Colonic mucosa (tissue), 4 donors: ENCODE measurements at regions not wholly inside any gene's neighbourhood (a gene's known extent, or its start where the extent isn't known, plus 50 kb on each side); places are given as distances from the start of the nearest gene placed in this dataset.

Experiments used
- DNase-seq: peaks from one replicate; pipeline ENCODE4 v3.0.0-alpha.2; 2020
- H3K27ac ChIP-seq: fragments of 200-600 bp; one replicate; pipeline ENCODE4 v1.8.0; 2021
- H3K27me3 ChIP-seq: fragments of 200-600 bp; one replicate; pipeline ENCODE4 v1.8.0; 2021
- H3K36me3 ChIP-seq: fragments of 200-600 bp; one replicate; pipeline ENCODE4 v1.8.0; 2021
- H3K4me1 ChIP-seq: fragments of 200-600 bp; one replicate; pipeline ENCODE4 v1.8.0; 2021; ENCODE audit warnings: mild to moderate bottlenecking
- H3K4me3 ChIP-seq: fragments of 200-600 bp; one replicate; pipeline ENCODE4 v1.8.0; 2021
- H3K9ac ChIP-seq, 2 donors: one replicate each; pipeline ENCODE4 v1.7.0; 2013; ENCODE audit warnings: control low read depth in 2 of 2, low read depth in 2 of 2, low read length in 2 of 2
- H3K9me3 ChIP-seq: fragments of 200-600 bp; one replicate; pipeline ENCODE4 v1.8.0; 2021
- intact Hi-C: fragments of 100-400 bp; cut with DNase I; formaldehyde crosslinking; loops from one replicate; pipeline ENCODE4 v1.14.1; 2022
- TF ChIP-seq, protein P1 (sequence below): fragments of 200-600 bp; IDR thresholded peaks from one replicate; pipeline ENCODE4 v1.8.0; 2022; ENCODE audit warnings: antibody characterized with exemption, mild to moderate bottlenecking
- donor health status: healthy.
- donor health status: DM: no; HTN: no; CAD: no.
- donor health status: DM: no; HTN: no; CAD: no.

DNA sequence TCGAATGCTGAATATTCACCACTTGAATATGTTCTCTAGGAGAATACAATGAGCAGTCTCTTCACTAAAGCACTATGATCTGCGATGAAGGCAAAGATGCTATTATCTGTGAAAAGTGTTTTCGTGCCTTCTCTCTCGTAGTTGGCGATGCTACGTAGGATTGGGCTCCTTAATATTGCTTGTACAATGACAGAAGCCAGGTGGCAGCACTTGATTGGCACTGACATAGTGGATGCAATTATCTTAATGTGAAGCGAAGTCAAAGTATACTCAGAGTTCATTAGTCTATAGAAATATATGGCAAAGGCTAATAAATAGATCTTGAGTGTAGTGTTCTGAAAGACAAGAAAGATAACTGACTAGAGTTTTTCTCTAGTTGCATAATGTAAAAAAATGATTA lies 1135.7 kb upstream of the AGA start:
- Histone ChIP-seq H3K9ac (no peak overlapping the region), H3K27me3 (no peaks in the 10 kb centered on the region), H3K4me3 (no peak overlapping the region), H3K36me3 (no peaks in the 10 kb centered on the region), H3K4me1 (no peaks in the 10 kb centered on the region), H3K27ac (no peak overlapping the region), H3K9me3 (no peaks in the 10 kb centered on the region)
- DNase-seq: no peak
- intact Hi-C loops: no loop called here
- TF ChIP-seq, protein P1, sequence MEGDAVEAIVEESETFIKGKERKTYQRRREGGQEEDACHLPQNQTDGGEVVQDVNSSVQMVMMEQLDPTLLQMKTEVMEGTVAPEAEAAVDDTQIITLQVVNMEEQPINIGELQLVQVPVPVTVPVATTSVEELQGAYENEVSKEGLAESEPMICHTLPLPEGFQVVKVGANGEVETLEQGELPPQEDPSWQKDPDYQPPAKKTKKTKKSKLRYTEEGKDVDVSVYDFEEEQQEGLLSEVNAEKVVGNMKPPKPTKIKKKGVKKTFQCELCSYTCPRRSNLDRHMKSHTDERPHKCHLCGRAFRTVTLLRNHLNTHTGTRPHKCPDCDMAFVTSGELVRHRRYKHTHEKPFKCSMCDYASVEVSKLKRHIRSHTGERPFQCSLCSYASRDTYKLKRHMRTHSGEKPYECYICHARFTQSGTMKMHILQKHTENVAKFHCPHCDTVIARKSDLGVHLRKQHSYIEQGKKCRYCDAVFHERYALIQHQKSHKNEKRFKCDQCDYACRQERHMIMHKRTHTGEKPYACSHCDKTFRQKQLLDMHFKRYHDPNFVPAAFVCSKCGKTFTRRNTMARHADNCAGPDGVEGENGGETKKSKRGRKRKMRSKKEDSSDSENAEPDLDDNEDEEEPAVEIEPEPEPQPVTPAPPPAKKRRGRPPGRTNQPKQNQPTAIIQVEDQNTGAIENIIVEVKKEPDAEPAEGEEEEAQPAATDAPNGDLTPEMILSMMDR: no peak

- Histone ChIP-seq H3K36me3 (no peaks in the 10 kb centered on the region), H3K4me1 (no peaks in the 10 kb centered on the region), H3K27me3 (no peaks in the 10 kb centered on the region), H3K27ac (no peak overlapping the region), H3K9me3 (no peaks in the 10 kb centered on the region), H3K9ac (no peak overlapping the region), H3K4me3 (no peak overlapping the region)
- intact Hi-C loops: no loop called here
- DNase-seq: no peak
- TF ChIP-seq, protein P1: no peak
Measured at GRCh38 chr4:178595500-178596138, 1153.4 kb upstream of the AGA start.

- intact Hi-C loops: no loop called here
- no peak overlapping the region for H3K9ac ChIP-seq
Measured at GRCh38 chr4:178598672-178599071, 1156.4 kb upstream of the AGA start.

DNA sequence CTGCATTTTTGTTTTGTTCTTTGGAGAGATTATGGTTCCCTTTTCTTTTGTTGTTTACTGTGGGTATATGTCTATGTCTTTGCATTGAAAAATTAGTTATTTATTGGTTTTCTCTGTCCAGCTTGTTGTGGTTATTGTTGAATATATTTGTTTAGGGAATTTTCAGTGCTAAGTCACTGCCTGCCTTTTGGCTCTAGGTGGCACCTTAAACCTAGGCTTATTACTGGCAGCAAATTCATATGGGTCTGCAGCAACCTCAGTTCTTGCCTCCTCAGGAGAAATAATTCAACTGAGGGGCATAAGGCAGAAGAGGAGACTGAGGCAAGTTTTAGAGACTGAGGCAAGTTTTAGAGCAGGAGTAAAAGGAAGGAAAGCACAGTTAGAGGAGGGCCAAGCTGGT lies 1157.3 kb upstream of the AGA start:
- intact Hi-C loops: no loop called here
- TF ChIP-seq, protein P1: no peak
- DNase-seq: no peak

More at GRCh38 chr4:178598672-178599071, 1156.4 kb upstream of the AGA start:
- H3K4me3 ChIP-seq: no peak overlapping the region
- H3K27ac ChIP-seq: no peak overlapping the region
- no peak for DNase-seq
- TF ChIP-seq, protein P1: no peak
- H3K9me3 ChIP-seq: no peaks in the 10 kb centered on the region
- H3K36me3 ChIP-seq: no peaks in the 10 kb centered on the region
- H3K27me3 ChIP-seq: no peaks in the 10 kb centered on the region
- no peaks in the 10 kb centered on the region for H3K4me1 ChIP-seq

DNA sequence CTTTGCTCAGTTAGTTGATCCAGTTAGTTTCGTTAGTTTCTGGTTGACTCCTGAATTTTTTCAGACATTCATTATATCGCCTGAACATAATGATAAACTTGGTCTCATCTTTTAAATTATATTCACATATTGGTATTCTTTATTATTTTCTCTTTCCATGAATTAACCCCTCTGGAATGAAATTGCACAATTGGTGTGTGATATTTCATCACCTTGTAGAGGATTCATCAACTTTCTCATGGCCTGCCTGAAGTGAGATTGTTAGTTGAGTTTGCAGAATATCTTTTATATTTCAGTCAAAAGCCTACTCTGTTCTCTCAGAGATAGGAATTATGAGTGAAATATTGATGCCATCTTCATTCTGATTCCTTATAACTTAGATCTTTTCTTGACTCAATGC lies 1160.6 kb upstream of the AGA start:
- TF ChIP-seq, protein P1: no peak
- intact Hi-C loops: no loop called here
- Histone ChIP-seq H3K9ac (no peak overlapping the region), H3K4me3 (no peak overlapping the region), H3K4me1 (no peaks in the 10 kb centered on the region), H3K27me3 (no peaks in the 10 kb centered on the region), H3K36me3 (no peaks in the 10 kb centered on the region), H3K9me3 (no peaks in the 10 kb centered on the region), H3K27ac (no peak overlapping the region)
- no peak for DNase-seq

More for the DNA sequence above, 1157.3 kb upstream of the AGA start:
- H3K4me3 ChIP-seq: no peak overlapping the region
- H3K27me3 ChIP-seq: no peaks in the 10 kb centered on the region
- no peak overlapping the region for H3K27ac ChIP-seq
- H3K36me3 ChIP-seq: no peaks in the 10 kb centered on the region
- no peaks in the 10 kb centered on the region for H3K4me1 ChIP-seq
- no peaks in the 10 kb centered on the region for H3K9me3 ChIP-seq
- H3K9ac ChIP-seq: no peak overlapping the region
